Ishikawa (cell line): ENCODE measurements at regions not wholly inside any gene's neighbourhood (a gene's known extent, or its start where the extent isn't known, plus 50 kb on each side); places are given as distances from the start of the nearest gene placed in this dataset.

Experiments
- CEBPB ChIP-seq: IDR thresholded peaks from 2 replicates; pipeline ENCODE4 v1.6.1; 2012
- EGR1 ChIP-seq: IDR thresholded peaks from 2 replicates; pipeline ENCODE4 v1.6.1; 2012
- EP300 ChIP-seq: IDR thresholded peaks from 2 replicates; pipeline ENCODE4 v1.6.1; 2012; ENCODE audit warnings: borderline replicate concordance
- NFIC ChIP-seq: IDR thresholded peaks from 2 replicates; pipeline ENCODE4 v1.6.1; 2012

GRCh38 chr6:92589996-92590395, 829.4 kb downstream of the EPHA7 start:
- TF ChIP-seq EP300 (no peak), NFIC (no peak), CEBPB (no peak), EGR1 (no peak)
